ENCODE measurements at regions not wholly inside any gene's neighbourhood (a gene's known extent, or its start where the extent isn't known, plus 50 kb on each side); places are given as distances from the start of the nearest gene placed in this dataset.
"Not testable (repeated sequence)": the region's sequence is repeated elsewhere in the genome, so short reads cannot be mapped to it uniquely, and the experiment has no call there.

- no peak for DNase-seq
Measured at GRCh38 chr16:54985156-54985555, 54.5 kb downstream of the IRX5 start.

- no peak for DNase-seq
Measured at GRCh38 chr16:54985668-54986067, 55.0 kb downstream of the IRX5 start.

DNA sequence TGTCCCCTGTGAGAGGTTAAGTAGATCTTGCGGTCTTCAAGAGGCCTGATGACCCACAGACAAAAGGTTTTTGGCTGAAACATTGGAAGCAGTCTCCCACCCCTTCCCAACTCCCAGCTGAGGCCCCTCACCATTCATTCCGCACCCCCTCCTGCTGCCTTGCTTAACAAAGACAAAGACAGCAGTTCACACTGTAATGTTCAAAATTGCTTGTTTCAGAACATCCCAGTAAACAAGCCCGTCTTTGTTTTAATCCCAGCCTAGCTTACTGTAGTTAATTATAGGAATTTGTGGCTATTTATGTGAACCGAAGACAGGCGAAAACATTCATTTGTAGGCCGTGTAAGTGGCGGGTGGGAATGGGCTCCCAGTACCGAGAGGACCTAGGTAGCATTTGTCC lies 55.7 kb downstream of the IRX5 start:
- DNase-seq, result no peak

- DNase-seq, result no peak
Measured at GRCh38 chr16:54987081-54987480, 56.4 kb downstream of the IRX5 start.

DNA sequence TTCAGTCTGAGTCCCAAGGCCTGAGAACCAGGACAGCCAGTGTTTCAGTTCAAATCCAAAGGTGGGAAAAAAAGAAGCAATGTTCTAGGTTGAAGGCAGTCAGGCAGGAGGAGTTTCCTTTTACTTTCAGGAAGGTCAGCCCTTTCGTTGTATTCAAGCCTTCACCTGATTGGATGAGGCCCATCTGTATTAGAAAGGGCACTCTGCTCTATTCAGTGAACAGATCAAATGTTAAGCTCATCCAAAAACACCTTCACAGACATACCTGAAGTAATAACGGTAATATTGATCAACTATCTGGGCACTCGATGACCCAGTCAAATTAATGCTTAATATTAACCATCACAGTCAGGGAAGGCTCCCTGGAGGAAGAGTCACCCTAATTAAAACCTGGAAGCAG lies 60.9 kb downstream of the IRX5 start:
- DNase-seq, result no peak

DNA sequence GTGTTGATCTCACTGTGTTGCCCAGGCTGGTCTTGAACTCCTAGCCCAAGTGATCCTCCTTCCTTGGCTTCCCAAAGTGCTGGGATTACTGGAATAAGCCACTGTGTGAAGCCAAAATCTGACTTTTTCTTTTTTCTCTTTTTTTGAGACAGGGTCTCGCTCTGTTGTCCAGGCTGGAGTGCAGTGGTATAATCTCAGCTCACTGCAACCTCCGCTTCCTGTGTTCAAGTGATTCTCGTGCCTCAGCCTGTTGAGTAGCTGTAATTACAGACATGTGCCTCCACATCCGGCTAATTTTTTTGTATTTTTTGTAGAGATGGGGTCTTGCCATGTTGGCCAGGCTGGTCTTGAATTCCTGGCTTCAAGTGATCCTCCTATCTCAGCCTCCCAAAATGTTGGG lies 61.3 kb downstream of the IRX5 start:
- not testable (repeated sequence) for DNase-seq

DNA sequence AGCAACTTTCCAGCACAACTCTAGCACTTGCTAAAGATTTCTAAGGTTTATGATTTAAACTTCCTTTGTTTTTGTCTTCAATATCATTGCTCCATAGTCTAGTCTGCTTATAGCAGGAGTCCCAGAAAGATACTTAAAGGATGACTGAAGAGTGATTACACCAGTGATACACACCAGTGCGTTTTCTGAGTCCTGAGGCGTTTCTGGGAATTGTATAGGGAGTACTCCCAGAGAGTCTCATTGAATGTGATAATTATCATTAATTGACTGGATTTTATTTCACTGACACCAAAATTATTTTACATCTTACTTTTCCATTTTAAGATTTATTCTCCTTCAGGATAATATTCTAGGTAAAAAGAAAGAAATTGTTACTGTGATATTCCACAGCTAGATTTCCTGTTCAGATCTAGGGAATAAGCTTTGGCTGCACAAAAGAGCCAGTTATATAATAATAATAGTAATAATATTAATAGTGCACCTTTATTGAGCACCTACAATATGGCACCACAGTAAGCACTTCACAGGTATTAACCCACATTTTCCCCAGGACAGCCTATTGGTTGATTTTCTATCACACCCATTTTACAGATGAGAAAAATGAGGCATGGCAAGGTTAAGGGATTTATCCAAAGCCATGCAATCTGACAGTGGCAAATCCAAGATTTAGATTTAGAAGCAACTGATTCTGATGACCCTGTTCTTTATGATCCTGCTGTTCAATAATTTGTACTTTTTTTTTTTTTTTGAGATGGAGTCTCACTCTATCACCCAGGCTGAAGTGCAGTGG lies 62.6 kb downstream of the IRX5 start:
- DNase-seq, result no peak

DNA sequence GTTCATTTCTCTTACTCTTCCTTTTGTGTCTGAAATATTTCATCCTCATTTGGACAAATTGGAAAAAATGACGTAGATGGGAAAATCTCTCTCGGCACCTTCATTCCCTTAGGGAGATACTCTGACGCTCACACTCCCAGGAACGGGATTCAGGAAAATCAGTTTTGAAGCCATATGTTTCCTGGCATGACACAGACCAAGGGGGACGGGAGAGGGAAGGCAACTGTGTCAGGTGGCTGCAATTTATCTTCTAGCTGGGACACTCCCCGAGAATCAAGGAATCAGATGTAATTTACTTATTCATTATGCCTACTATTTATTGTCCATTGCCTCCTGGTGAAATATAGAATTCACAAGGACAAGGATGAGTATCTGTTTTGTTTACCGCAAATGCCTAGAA lies 65.5 kb downstream of the IRX5 start:
- no peak for DNase-seq

GRCh38 chr16:54998834-54999233 lies 68.2 kb downstream of the IRX5 start:
- DNase-seq, result no peak

DNA sequence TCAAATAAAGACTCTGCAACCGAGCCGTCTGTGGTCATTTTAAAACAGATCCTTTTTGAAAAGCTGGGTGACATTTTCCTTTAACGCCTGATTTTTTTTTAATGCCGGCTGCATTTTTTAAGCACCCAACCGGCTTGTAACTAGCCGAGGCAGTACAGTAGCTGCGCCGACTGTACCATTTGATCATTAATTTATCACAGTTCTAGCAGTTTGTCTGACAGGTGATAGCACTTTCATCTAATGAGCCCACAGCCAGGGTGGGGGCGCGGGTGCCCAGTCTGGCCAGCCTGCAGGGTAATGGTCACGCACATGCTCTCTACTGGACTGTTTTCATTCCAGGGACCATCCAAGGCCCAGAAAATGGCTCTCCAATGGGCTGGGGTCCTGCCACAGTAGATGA lies 68.8 kb downstream of the IRX5 start:
- DNase-seq, result no peak

- DNase-seq, result no peak
Measured at GRCh38 chr16:55000595-55000994, 69.9 kb downstream of the IRX5 start.

GRCh38 chr16:55001931-55002330 lies 71.3 kb downstream of the IRX5 start:
- no peak for DNase-seq

GRCh38 chr16:55002419-55002818 lies 71.8 kb downstream of the IRX5 start:
- no peak for DNase-seq

DNA sequence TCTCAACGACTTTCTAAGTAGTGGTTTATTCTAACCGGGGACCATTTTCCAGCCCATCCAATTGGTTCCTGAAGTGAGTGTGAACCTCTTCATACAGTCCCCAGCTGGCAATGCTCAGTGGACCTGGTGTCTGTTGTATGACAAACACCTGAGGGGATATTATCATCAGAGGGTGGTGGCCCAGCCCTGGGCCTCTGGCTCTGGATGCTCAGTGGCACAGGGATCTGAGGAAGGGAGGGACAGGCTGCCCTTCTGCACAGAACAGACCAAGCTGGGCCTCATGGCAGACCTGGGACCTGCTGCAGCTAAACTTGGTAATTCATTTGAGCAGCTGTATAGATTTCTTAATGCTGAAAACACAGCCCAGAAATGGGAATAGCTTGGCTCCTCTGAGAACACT lies 72.6 kb downstream of the IRX5 start:
- no peak for DNase-seq

DNA sequence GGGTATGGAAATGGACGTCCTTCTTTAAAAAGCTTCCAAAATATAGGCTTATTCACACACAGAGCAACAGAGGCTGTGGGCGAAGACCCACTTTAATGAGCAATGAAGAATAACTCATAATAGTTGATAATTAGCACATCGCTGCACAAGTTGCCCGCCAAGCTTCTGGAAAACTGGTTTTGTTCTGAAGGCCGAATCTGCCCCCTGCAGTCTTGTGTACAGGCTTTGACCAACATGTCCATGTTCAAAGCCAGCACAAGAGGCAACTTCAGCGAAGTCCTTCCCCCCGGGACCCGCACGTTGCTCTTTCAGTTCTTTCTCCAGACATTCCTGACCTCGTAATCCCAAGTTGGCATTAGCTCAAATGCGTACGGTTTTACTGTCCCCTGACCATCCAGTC lies 73.3 kb downstream of the IRX5 start:
- no peak for DNase-seq

GRCh38 chr16:55007504-55007903 lies 76.8 kb downstream of the IRX5 start:
- DNase-seq, result no peak

- no peak for DNase-seq
Measured at GRCh38 chr16:55008836-55009510, 78.3 kb downstream of the IRX5 start.

DNA sequence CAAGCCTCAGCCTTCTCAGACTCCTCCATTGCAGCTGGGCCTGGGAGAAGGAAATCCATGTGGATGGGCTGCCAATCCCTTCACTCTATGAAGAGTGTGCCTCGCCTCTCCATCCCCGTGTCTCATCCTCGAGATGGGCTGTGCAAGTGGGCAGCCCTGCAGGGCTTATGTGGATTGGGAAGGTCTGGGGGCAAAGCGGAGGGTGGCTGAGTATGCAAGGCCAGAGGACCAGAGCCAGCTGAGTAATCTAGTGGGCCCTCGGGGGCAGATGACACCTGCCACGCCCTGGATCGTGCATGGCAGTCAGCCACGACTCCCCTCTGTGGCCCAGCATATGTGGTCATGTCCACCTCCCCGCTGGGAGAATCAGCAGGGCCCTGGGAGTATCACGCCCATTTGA lies 78.9 kb downstream of the IRX5 start:
- no peak for DNase-seq

GRCh38 chr16:55010492-55011160 lies 80.0 kb downstream of the IRX5 start:
- DNase-seq, result no peak

- no peak for DNase-seq
Measured at GRCh38 chr16:55012362-55012761, 81.7 kb downstream of the IRX5 start.

DNA sequence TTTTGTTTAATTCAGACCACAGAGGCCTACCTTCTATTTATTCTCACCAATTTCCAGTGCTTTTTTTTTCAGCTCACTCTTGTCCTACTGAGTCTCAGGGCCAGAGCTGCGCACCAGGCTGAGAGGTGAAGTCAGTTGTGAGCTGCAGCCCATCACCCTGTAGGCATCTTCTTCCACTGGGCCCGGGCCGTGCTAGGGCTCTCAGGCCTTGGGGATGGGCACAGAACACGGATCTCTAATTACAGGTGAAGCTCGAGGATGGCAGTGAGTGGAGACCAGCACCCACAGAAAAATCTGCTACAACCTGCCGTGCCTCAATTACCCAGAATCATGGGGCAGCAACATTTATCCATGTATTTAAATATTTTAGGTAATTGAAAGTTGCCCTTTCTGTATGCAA lies 82.1 kb downstream of the IRX5 start:
- DNase-seq, result no peak

- DNase-seq, result no peak
Measured at GRCh38 chr16:55014022-55014421, 83.4 kb downstream of the IRX5 start.

GRCh38 chr16:55015181-55015913 lies 84.7 kb downstream of the IRX5 start:
- DNase-seq, result no peak
